Panc1 (cell line): ENCODE measurements at regions not wholly inside any gene's neighbourhood (a gene's known extent, or its start where the extent isn't known, plus 50 kb on each side); places are given as distances from the start of the nearest gene placed in this dataset.

Source experiments
- ATAC-seq: fragments of 200-7000 bp; cut with Tn5 transposase; 2 replicates; pipeline ENCODE4 v1.9.1; 2020; ENCODE audit warnings: mild to moderate bottlenecking, moderate library complexity
- BruUV-seq: library from RNA; stranded (reverse); fragments of 400-500 nt; replicated peaks from 2 replicates; lab custom pipeline; 2021; lab: Mats Ljungman, UMichigan
- CTCF ChIA-PET: fragments of 300-600 bp; sonication (Branson Sonifier 250); formaldehyde crosslinking; loops from one replicate; lab custom pipeline; 2022; ENCODE audit warnings: antibody characterized with exemption; lab: Charles Lee
- POLR2A ChIA-PET: fragments of 300-600 bp; sonication (Branson Sonifier 250); formaldehyde crosslinking; loops from one replicate; lab custom pipeline; 2022; ENCODE audit warnings: antibody characterized with exemption; lab: Charles Lee
- DNase-seq: peaks from one replicate; pipeline ENCODE4 v3.0.0-alpha.2; 2010; ENCODE audit warnings: low read depth, low spot score
- H3K27ac ChIP-seq: 2 replicates; pipeline ENCODE4 v1.5.1; 2011; ENCODE audit warnings: mild to moderate bottlenecking, low read length, inconsistent platforms
- H3K27me3 ChIP-seq: fragments of 200-500 bp; sonication (Bioruptor generic); 2 replicates; pipeline ENCODE4 v1.6.0; 2014; ENCODE audit warnings: low read length, inconsistent platforms; ENCODE audit not compliant: control insufficient read depth, insufficient read depth
- H3K36me3 ChIP-seq: fragments of 200-500 bp; sonication (Bioruptor generic); 2 replicates; pipeline ENCODE4 v1.5.1; 2014; ENCODE audit warnings: inconsistent platforms, mild to moderate bottlenecking, low read length, moderate library complexity; ENCODE audit not compliant: control insufficient read depth, insufficient read depth
- H3K4me1 ChIP-seq: 2 replicates; pipeline ENCODE4 v1.5.1; 2011; ENCODE audit warnings: inconsistent platforms, mild to moderate bottlenecking, low read length, moderate library complexity; ENCODE audit not compliant: control insufficient read depth, insufficient read depth
- H3K4me3 ChIP-seq, 2 experiments: 2 replicates each; pipeline ENCODE4 v1.5.1; 2011 to 2012; ENCODE audit warnings: low read depth in 2 of 2, low read length in 2 of 2, mild to moderate bottlenecking in 2 of 2, inconsistent platforms in 1 of 2, moderate library complexity in 1 of 2
- H3K9me3 ChIP-seq: fragments of 200-500 bp; sonication (Bioruptor generic); 2 replicates; pipeline ENCODE4 v1.5.1; 2014; ENCODE audit warnings: low read depth, mild to moderate bottlenecking, inconsistent platforms, low read length, moderate library complexity; ENCODE audit not compliant: control insufficient read depth, insufficient read depth
- POLR2AphosphoS5 ChIP-seq: IDR thresholded peaks from 2 replicates; pipeline ENCODE4 v1.6.1; 2012; ENCODE audit warnings: mild to moderate bottlenecking, low read depth, low read length, moderate library complexity
- SIN3A ChIP-seq: IDR thresholded peaks from 2 replicates; pipeline ENCODE4 v1.6.1; 2012; ENCODE audit warnings: low read depth, mild to moderate bottlenecking, low read length, moderate library complexity, borderline replicate concordance; ENCODE audit not compliant: insufficient read depth
- TCF7L2 ChIP-seq: IDR thresholded peaks from 2 replicates; pipeline ENCODE4 v1.6.1; 2011; ENCODE audit warnings: mild to moderate bottlenecking, low read depth, low read length, inconsistent platforms
- in situ Hi-C: cut with HindIII; loops from 2 replicates; pipeline ENCODE4 v1.10.0; 2016; ENCODE audit warnings: low sequenced_read_pairs, low pct_unique_long_range_greater_than_20kb
- intact Hi-C: fragments of 100-400 bp; cut with micrococcal nuclease; formaldehyde crosslinking; loops from one replicate; pipeline ENCODE4 v1.10.0; 2022; ENCODE audit not compliant: unreplicated experiment
- TF ChIP-seq, protein P1 (sequence below), 2 experiments: IDR thresholded peaks; 2 replicates each; pipeline ENCODE4 v1.6.1; 2011 to 2012; ENCODE audit warnings: low read depth in 2 of 2, control low read depth in 1 of 2, low read length in 1 of 2, mild to moderate bottlenecking in 1 of 2, moderate library complexity in 1 of 2; ENCODE audit not compliant: insufficient read depth in 1 of 2
- TF ChIP-seq, protein P2 (sequence below): fragments of 450-650 bp; IDR thresholded peaks from 2 replicates; pipeline ENCODE4 v1.5.1; 2017; ENCODE audit warnings: mild to moderate bottlenecking

DNA sequence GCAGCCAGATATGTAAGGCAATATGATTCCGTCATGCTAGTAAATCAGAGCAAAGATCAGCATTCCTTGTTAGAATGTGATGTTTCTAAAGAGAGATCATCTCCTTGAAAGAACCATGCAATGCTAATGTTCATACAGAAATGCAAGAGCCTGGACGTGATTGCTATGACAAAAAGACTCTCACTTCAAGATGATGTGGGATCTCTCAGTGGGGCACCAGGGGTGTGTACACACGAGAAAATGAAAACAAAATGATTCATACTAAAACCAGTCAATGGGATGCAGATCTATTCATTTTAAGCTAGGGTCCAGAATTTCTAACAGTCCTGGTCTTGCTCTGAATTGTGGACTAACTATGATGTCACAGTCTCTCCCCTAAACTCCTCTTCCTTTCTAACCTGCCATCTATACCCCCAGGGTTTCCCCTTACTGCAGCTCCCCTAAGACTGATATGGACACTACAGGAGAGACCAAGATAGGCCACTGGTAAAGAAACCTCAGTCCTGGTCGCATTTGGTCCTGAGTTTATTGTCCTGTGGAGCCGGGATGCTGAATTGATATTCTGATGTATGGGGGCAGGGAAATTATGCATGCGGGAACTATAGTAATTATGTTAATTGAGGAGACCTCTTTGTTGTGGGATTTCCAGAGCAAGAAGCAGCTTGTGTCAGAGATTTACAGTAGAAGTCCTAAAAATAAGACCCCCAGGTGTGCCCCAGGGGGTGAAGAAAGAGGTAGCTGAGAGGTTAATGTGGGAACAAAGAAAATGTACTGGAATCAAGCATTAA, 179.0 kb downstream of the PMP22 start:
- in situ Hi-C loops (no loop called here), intact Hi-C loops (no loop called here)
- POLR2A ChIA-PET, result no interaction called here
- CTCF ChIA-PET, result no interaction called here
- Histone ChIP-seq H3K27ac (no peak overlapping the region), H3K4me1 (no peaks in the 10 kb centered on the region), H3K4me3 (no peak overlapping the region), H3K9me3 (no peaks in the 10 kb centered on the region), H3K36me3 (no peaks in the 10 kb centered on the region), H3K27me3 (no peaks in the 10 kb centered on the region; the same call in 1 of the 2 replicates)
- BruUV-seq, result no TSS peak
- DNase-seq (no peak), ATAC-seq (no peak)
- TF ChIP-seq, protein P1, sequence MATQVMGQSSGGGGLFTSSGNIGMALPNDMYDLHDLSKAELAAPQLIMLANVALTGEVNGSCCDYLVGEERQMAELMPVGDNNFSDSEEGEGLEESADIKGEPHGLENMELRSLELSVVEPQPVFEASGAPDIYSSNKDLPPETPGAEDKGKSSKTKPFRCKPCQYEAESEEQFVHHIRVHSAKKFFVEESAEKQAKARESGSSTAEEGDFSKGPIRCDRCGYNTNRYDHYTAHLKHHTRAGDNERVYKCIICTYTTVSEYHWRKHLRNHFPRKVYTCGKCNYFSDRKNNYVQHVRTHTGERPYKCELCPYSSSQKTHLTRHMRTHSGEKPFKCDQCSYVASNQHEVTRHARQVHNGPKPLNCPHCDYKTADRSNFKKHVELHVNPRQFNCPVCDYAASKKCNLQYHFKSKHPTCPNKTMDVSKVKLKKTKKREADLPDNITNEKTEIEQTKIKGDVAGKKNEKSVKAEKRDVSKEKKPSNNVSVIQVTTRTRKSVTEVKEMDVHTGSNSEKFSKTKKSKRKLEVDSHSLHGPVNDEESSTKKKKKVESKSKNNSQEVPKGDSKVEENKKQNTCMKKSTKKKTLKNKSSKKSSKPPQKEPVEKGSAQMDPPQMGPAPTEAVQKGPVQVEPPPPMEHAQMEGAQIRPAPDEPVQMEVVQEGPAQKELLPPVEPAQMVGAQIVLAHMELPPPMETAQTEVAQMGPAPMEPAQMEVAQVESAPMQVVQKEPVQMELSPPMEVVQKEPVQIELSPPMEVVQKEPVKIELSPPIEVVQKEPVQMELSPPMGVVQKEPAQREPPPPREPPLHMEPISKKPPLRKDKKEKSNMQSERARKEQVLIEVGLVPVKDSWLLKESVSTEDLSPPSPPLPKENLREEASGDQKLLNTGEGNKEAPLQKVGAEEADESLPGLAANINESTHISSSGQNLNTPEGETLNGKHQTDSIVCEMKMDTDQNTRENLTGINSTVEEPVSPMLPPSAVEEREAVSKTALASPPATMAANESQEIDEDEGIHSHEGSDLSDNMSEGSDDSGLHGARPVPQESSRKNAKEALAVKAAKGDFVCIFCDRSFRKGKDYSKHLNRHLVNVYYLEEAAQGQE (IDR thresholded peaks at IDR 0.05; ENCODE audit: insufficient read depth in 1 of 2, low read depth in 2 of 2, low read length in 1 of 2), result no peak
- TF ChIP-seq POLR2AphosphoS5, result no peak
- TF ChIP-seq, protein P2, sequence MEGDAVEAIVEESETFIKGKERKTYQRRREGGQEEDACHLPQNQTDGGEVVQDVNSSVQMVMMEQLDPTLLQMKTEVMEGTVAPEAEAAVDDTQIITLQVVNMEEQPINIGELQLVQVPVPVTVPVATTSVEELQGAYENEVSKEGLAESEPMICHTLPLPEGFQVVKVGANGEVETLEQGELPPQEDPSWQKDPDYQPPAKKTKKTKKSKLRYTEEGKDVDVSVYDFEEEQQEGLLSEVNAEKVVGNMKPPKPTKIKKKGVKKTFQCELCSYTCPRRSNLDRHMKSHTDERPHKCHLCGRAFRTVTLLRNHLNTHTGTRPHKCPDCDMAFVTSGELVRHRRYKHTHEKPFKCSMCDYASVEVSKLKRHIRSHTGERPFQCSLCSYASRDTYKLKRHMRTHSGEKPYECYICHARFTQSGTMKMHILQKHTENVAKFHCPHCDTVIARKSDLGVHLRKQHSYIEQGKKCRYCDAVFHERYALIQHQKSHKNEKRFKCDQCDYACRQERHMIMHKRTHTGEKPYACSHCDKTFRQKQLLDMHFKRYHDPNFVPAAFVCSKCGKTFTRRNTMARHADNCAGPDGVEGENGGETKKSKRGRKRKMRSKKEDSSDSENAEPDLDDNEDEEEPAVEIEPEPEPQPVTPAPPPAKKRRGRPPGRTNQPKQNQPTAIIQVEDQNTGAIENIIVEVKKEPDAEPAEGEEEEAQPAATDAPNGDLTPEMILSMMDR, result no peak
- no peak for TF ChIP-seq TCF7L2
- TF ChIP-seq SIN3A, result no peak

DNA sequence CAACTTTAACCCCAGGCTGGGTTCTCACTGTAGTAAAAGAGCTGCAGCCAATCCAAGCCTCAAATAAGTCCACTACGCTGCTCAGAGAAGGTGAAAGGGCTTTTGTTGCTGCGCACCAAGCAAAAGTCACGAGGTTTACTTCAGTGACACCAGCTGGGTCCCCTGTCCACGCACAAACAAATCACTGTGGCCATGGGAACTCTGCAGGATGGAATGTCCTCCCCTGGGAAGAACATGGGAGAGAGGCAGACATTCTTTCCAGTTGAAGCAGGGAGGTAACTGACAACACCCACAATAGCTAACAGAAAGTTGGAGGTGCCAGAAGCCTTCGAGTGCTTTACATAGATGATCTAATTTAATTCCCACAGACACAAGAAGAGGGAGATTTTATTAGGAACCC, 181.9 kb downstream of the PMP22 start:
- Histone ChIP-seq H3K27me3 (no peaks in the 10 kb centered on the region; the same call in 1 of the 2 replicates), H3K4me3 (no peak overlapping the region), H3K9me3 (no peaks in the 10 kb centered on the region), H3K36me3 (no peaks in the 10 kb centered on the region), H3K4me1 (no peaks in the 10 kb centered on the region), H3K27ac (no peak overlapping the region)
- TF ChIP-seq, protein P2, result no peak
- TF ChIP-seq POLR2AphosphoS5, result no peak
- no peak for TF ChIP-seq TCF7L2
- TF ChIP-seq SIN3A, result no peak
- TF ChIP-seq, protein P1 (IDR thresholded peaks at IDR 0.05; ENCODE audit: insufficient read depth in 1 of 2, low read depth in 2 of 2, low read length in 1 of 2), result no peak
- in situ Hi-C loops (no loop called here), intact Hi-C loops (no loop called here)
- BruUV-seq, result no TSS peak
- DNase-seq, result no peak
- ChIA-PET CTCF (no interaction called here), POLR2A (no interaction called here)
- no peak for ATAC-seq
